Cerebellar nuclear complex (tissue), 1 donor: ENCODE measurements at regions not wholly inside any gene's neighbourhood (a gene's known extent, or its start where the extent isn't known, plus 50 kb on each side); places are given as distances from the start of the nearest gene placed in this dataset.
"Not testable (repeated sequence)": the region's sequence is repeated elsewhere in the genome, so short reads cannot be mapped to it uniquely, and the experiment has no call there.

ENCODE experiments used
- DNase-seq, 2 experiments: peaks; one replicate each; lab custom pipeline; 2025; lab: John Stamatoyannopoulos, UW

- DNase-seq = no peak
These were observed 283.1 kb downstream of the SIPA1L2 start for GRCh38 chr1:232346844-232347243.

GRCh38 chr1:232344791-232345399 is 285.0 kb downstream of the SIPA1L2 start:
- no peak for DNase-seq

- DNase-seq = not testable (repeated sequence)
These were observed 285.7 kb downstream of the SIPA1L2 start for GRCh38 chr1:232344186-232344585.

- no peak for DNase-seq
These were observed 289.5 kb downstream of the SIPA1L2 start for GRCh38 chr1:232340446-232340845.

GRCh38 chr1:232339073-232339472 is 290.9 kb downstream of the SIPA1L2 start:
- DNase-seq = no peak

- DNase-seq = no peak
These were observed 294.1 kb downstream of the SIPA1L2 start for GRCh38 chr1:232335741-232336293.

- no peak for DNase-seq
These were observed 294.7 kb downstream of the SIPA1L2 start for GRCh38 chr1:232335261-232335660.

- DNase-seq = no peak
These were observed 295.1 kb downstream of the SIPA1L2 start for GRCh38 chr1:232334811-232335210.

- no peak for DNase-seq
These were observed 295.7 kb downstream of the SIPA1L2 start for GRCh38 chr1:232334246-232334645.

- no peak for DNase-seq
These were observed 296.5 kb downstream of the SIPA1L2 start for GRCh38 chr1:232333419-232333767.

GRCh38 chr1:232332710-232333418 is 297.1 kb downstream of the SIPA1L2 start:
- not testable (repeated sequence) for DNase-seq

- no peak for DNase-seq
These were observed 300.7 kb downstream of the SIPA1L2 start for GRCh38 chr1:232329103-232329813.

GRCh38 chr1:232328486-232329102 is 301.3 kb downstream of the SIPA1L2 start:
- no peak for DNase-seq

GRCh38 chr1:232327899-232328298 is 302.0 kb downstream of the SIPA1L2 start:
- DNase-seq = no peak

GRCh38 chr1:232327269-232327668 is 302.7 kb downstream of the SIPA1L2 start:
- no peak for DNase-seq

GRCh38 chr1:232322162-232322734 is 307.7 kb downstream of the SIPA1L2 start:
- no peak for DNase-seq

GRCh38 chr1:232319518-232320210 is 310.3 kb downstream of the SIPA1L2 start:
- DNase-seq = no peak

- no peak for DNase-seq
These were observed 310.9 kb downstream of the SIPA1L2 start for GRCh38 chr1:232319072-232319471.

GRCh38 chr1:232318143-232318542 is 311.8 kb downstream of the SIPA1L2 start:
- no peak for DNase-seq

- DNase-seq = no peak
These were observed 312.6 kb downstream of the SIPA1L2 start for GRCh38 chr1:232317350-232317749.

GRCh38 chr1:232316864-232317263 is 313.1 kb downstream of the SIPA1L2 start:
- no peak for DNase-seq
